ENCODE measurements at regions not wholly inside any gene's neighbourhood (a gene's known extent, or its start where the extent isn't known, plus 50 kb on each side); places are given as distances from the start of the nearest gene placed in this dataset.

DNA sequence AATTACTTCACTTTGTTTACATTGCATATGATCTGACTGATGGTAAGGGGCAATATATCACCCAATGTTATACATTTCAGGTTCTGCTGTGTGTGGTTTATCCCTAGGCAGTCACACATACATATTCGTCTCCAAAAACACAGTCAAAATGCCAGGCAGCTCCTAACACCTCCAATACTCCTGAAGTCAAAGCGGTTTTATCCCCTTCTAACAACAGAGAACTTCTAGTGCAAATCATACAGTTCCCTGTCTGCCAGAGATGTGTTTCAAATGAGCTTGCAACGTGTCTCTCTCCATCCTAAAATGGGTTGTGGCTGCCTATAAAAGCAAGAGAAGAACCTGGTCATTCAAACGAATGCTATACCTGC, 328.9 kb downstream of the ELAVL2 start:
- Mint-ChIP-seq H3K9me3 (peaks cover 11% of the 10 kb centered on the region), H3K27ac (no peak overlapping the region), H3K4me3 (no peak overlapping the region), H3K36me3 (ENCODE audit: low read depth) (no peaks in the 10 kb centered on the region), H3K27me3 (ENCODE audit: low read depth) (no peaks in the 10 kb centered on the region), H3K4me1 (ENCODE audit: low read depth) (no peaks in the 10 kb centered on the region)

DNA sequence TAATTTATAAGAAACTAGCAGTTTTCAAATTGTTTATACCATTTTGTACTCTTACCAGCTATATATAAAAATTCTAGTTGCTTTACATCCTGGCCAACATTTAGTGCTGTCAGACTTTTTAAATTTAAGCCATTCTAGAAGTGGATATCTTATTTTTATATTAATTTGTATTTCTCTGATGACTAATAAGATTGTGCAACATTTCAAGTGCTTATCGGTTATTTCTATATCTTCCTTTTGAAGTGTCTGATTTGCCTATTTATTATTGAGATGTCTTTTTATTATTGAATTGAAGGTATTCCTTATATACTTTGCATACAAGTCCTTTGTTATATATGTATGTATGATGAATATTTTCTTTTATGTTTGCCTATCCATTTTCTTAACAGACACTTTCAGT, 324.0 kb downstream of the ELAVL2 start:
- no peaks in the 10 kb centered on the region for H3K36me3 Mint-ChIP-seq (ENCODE audit: low read depth)
- H3K4me1 Mint-ChIP-seq (ENCODE audit: low read depth): no peaks in the 10 kb centered on the region
- peaks cover 15% of the 10 kb centered on the region for H3K9me3 Mint-ChIP-seq
- no peaks in the 10 kb centered on the region for H3K27me3 Mint-ChIP-seq (ENCODE audit: low read depth)
- no peak overlapping the region for H3K4me3 Mint-ChIP-seq
- H3K27ac Mint-ChIP-seq: no peak overlapping the region

DNA sequence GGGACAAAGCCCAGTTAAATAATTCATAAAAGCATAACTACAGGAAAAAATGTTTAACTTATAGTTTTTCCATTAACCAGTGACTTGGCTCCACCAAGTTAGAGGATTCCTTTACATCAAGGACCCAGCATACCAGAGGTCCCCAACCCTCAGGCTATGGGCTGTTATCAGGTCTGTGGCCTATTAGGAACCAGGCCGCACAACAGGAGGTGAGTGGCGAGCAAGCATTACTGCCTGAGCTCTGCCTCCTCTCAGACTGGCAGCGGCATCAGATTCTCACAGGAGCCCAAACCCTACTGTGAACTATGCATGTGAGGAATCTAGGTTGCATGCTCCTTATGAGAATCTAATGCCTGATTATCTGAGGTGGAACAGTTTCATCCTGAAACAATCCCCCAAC, 303.1 kb downstream of the ELAVL2 start:
- Mint-ChIP-seq H3K27ac (no peak overlapping the region), H3K36me3 (ENCODE audit: low read depth) (no peaks in the 10 kb centered on the region), H3K27me3 (ENCODE audit: low read depth) (no peaks in the 10 kb centered on the region), H3K4me1 (ENCODE audit: low read depth) (no peaks in the 10 kb centered on the region), H3K9me3 (peaks cover 22% of the 10 kb centered on the region), H3K4me3 (no peak overlapping the region)

DNA sequence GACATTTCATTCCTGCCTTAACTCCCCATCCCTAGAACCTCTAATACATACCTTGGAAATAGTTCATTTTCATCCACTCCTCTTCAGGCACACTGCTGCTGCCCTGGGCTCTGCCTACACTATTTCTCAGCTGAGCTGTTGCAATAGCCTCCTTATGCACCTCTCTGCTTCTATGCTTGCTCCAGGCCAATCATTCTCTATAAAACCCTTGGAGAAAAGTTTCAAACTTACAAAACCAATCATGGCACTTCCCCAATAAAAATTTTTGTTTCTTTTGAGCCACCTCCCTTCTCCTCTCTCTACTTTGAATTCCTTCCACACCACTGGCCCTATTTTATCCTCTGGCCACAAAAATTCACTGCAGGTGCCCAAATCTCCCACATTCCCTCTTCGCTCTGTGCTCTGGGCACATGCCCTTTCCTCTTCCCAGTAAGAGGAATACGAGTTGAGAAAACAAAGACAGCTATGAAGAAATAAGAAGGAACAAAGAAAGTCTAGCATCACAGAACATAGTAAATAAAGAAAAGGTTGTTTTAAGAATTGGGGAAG, 301.4 kb downstream of the ELAVL2 start:
- Mint-ChIP-seq H3K27me3 (ENCODE audit: low read depth) (no peaks in the 10 kb centered on the region), H3K4me1 (ENCODE audit: low read depth) (no peaks in the 10 kb centered on the region), H3K4me3 (no peak overlapping the region), H3K9me3 (peaks cover 17% of the 10 kb centered on the region), H3K27ac (no peak overlapping the region), H3K36me3 (ENCODE audit: low read depth) (no peaks in the 10 kb centered on the region)

DNA sequence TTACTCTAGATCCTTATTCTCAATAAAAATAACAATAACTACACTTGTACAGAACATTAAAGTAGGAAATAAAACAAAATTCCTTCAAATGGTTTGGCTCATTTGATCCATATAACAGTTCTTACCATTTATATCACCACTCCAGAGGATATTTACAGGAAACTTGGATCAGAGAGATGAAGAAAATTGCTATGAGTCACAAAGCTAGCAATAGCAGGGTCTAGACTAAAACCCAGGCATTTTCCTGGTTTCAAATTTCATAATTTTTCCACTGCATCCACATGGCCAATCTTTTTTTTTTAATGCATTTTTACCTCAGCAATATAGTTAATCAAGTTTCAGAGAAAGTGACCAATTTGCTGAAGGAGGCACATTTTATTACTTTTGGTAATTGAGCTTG, 299.2 kb downstream of the ELAVL2 start:
- H3K27me3 Mint-ChIP-seq (ENCODE audit: low read depth): no peaks in the 10 kb centered on the region
- no peak overlapping the region for H3K27ac Mint-ChIP-seq
- no peaks in the 10 kb centered on the region for H3K4me1 Mint-ChIP-seq (ENCODE audit: low read depth)
- no peaks in the 10 kb centered on the region for H3K36me3 Mint-ChIP-seq (ENCODE audit: low read depth)
- H3K9me3 Mint-ChIP-seq: peaks cover 13% of the 10 kb centered on the region
- H3K4me3 Mint-ChIP-seq: no peak overlapping the region

DNA sequence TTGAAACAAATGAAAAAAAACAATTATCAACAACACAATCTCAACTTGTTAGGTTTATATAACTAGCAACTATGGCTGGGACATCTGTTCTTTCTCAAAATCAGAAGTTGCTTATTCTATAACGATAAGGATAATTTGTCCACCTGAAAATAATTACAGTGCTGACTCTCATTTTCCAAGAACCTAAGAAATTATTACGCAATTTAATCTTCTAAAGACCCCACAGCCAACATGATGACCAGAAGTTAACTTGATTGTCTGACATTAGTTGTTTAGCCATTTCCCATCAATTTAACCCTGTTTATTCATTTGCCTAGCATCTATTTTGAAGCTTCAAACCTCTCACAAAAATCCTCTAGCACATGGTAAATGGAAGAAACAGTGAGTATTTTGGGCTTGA, 293.8 kb downstream of the ELAVL2 start:
- peaks cover 3% of the 10 kb centered on the region for H3K27me3 Mint-ChIP-seq (ENCODE audit: low read depth)

DNA sequence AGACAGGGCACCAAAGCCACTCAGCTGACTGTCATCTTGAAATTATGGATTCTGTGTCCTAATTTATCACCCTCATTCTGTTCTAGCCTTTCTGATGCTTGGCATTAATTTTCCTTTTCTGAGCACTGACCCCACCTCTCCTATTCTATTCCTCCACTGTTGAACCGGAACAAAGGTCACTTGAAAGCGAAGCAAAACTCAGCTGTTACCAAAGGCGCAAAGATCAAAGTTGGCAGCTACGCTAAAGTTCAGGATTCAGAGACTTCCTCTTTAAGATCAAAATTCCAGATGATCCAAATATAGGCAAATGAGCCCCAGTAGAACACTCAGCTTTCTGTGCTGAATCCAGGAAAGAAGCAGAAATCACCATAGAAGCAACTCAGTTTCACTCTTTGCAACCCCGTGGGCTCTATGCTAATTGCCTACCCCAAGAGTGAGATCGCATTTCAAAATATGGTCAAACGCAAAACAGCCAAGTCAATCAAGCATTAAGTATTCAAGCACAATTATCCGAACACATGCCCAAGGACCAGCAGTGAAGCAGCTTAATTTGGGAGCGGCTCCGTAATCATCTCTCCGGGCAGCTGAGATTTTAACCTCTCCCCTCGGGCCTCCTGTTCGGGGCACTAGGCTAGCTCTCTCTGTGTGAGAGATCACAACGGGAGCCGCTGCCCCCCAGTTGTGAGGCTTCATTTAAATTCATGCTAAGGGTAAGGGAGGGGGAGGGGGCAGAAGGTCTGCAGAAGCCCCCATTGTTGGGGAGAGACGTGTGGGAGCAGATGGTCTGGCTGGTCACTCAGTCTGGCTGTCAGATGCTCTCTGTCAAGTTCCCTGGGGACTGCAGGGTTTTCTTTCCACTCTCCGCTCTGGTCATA, 288.6 kb downstream of the ELAVL2 start:
- Mint-ChIP-seq H3K27me3 (ENCODE audit: low read depth) (peaks cover 11% of the 10 kb centered on the region), H3K9me3 (peaks cover 4% of the 10 kb centered on the region), H3K4me1 (ENCODE audit: low read depth) (peaks cover 1% of the 10 kb centered on the region), H3K36me3 (ENCODE audit: low read depth) (no peaks in the 10 kb centered on the region), H3K27ac (no peak overlapping the region), H3K4me3 (no peak overlapping the region)

More for the DNA sequence above, 293.8 kb downstream of the ELAVL2 start:
- peaks cover 14% of the 10 kb centered on the region for H3K9me3 Mint-ChIP-seq
- no peak overlapping the region for H3K4me3 Mint-ChIP-seq
- no peaks in the 10 kb centered on the region for H3K4me1 Mint-ChIP-seq (ENCODE audit: low read depth)
- H3K27ac Mint-ChIP-seq: no peak overlapping the region
- no peaks in the 10 kb centered on the region for H3K36me3 Mint-ChIP-seq (ENCODE audit: low read depth)

DNA sequence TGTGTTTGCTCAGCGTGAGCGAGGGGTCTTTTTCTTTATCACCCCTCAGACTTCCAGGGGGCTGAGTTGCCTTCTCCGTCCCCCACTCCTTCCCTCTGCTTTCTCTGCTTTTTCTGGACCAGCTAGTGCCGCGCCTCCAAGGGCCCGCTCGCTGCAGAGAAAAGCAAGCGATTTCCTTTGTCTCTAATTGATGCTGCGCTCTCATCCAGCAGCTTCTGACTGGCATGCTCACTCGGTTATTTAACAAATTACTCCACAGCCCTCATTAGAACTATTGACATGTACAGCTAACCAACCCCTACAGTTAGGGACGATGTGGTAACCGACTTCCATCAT, 288.0 kb downstream of the ELAVL2 start:
- Mint-ChIP-seq H3K9me3 (peaks cover 2% of the 10 kb centered on the region), H3K4me1 (ENCODE audit: low read depth) (peaks cover 1% of the 10 kb centered on the region), H3K27me3 (ENCODE audit: low read depth) (peaks cover 11% of the 10 kb centered on the region), H3K27ac (no peak overlapping the region), H3K36me3 (ENCODE audit: low read depth) (no peaks in the 10 kb centered on the region), H3K4me3 (no peak overlapping the region)

DNA sequence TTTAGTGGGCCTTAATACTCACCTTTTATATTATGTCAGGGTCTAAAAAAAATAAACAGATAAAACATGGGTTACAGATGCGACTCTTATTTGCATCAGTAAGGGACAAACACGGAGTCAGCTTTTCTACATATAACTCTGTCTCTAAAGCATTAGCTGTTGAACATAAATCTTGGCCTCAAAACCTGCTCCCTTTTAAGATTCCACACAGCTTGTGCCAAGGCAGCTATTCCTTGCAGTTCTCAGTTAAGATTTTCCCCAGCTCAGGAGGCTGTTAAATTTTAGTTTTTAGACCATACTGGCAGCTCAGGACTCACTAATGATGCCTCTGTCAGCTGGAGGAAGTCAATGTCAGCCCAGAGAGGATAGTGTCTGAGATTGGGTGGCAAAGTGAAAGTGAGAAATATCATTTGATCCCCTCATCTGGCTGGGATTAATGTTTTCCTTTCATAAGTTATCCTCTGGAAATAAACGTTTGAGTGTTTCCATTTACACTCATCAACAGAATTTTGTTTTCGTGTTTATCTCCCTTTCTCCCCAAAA, 287.5 kb downstream of the ELAVL2 start:
- peaks cover 11% of the 10 kb centered on the region for H3K27me3 Mint-ChIP-seq (ENCODE audit: low read depth)
- H3K9me3 Mint-ChIP-seq: no peaks in the 10 kb centered on the region
- H3K4me1 Mint-ChIP-seq (ENCODE audit: low read depth): peaks cover 1% of the 10 kb centered on the region
- H3K36me3 Mint-ChIP-seq (ENCODE audit: low read depth): no peaks in the 10 kb centered on the region
- no peak overlapping the region for H3K4me3 Mint-ChIP-seq
- H3K27ac Mint-ChIP-seq: no peak overlapping the region

DNA sequence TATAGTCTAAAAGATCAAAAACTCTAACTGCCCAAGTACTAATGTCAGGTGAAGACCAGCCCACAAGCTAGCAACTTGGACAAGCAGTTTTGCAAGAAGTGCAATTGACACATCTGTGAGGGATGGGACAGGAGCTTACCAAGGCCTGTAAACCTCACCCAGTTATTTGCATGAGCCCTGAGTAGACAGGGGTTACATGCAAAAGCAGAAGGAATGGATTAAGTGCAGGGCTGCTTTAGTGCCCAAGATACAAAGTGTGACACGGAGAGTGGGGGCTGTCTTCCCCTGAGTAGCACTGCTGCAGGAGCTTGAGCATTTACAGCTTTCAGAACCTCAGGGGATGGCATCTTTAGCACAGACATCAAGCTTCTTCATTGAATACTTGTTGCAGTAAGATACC, 286.7 kb downstream of the ELAVL2 start:
- Mint-ChIP-seq H3K27me3 (ENCODE audit: low read depth) (peaks cover 11% of the 10 kb centered on the region), H3K4me1 (ENCODE audit: low read depth) (peaks cover 1% of the 10 kb centered on the region), H3K4me3 (no peak overlapping the region), H3K9me3 (no peaks in the 10 kb centered on the region), H3K27ac (no peak overlapping the region), H3K36me3 (ENCODE audit: low read depth) (no peaks in the 10 kb centered on the region)

DNA sequence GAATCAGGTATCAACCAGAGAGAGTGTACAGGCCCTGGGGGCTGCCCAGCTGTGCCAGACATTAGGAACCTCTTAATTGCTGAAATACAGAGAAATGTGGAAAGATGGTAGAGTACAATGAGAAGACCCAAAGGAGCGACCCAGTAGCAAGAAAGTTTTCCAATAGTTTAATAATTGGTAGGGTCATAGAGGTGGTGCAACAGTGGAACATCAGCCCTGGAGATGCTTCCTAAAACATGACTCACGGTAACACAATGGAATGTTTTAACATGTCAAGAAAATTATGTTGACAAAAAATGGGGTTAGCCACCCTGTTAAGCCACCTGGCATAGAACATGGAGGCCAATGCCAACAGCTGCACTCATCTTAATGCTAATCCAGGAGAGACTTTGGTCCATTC, 284.1 kb downstream of the ELAVL2 start:
- H3K9me3 Mint-ChIP-seq: peaks cover 5% of the 10 kb centered on the region
- no peak overlapping the region for H3K4me3 Mint-ChIP-seq
- peaks cover 1% of the 10 kb centered on the region for H3K4me1 Mint-ChIP-seq (ENCODE audit: low read depth)
- no peaks in the 10 kb centered on the region for H3K36me3 Mint-ChIP-seq (ENCODE audit: low read depth)
- H3K27me3 Mint-ChIP-seq (ENCODE audit: low read depth): peaks cover 11% of the 10 kb centered on the region
- no peak overlapping the region for H3K27ac Mint-ChIP-seq

DNA sequence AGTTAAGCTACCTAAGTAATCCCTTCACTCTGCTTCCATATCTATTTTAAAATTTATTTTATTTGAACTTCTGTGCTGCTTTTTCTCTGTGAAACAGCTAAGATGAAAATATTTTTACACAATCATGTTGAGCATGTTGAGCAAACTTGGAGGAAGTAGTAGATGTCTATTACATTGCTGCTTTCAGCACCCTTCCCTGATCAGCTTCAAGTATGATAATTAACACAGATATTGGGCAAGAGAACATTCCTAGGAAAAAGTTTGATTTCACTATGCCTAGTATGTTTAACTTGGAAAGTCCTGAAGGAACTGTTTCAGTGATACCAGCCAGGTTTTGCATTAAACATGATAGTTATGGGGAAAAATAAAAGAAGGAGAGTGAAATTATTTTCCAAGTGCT, 283.6 kb downstream of the ELAVL2 start:
- Mint-ChIP-seq H3K27ac (no peak overlapping the region), H3K4me1 (ENCODE audit: low read depth) (peaks cover 1% of the 10 kb centered on the region), H3K9me3 (peaks cover 8% of the 10 kb centered on the region), H3K4me3 (no peak overlapping the region), H3K36me3 (ENCODE audit: low read depth) (no peaks in the 10 kb centered on the region), H3K27me3 (ENCODE audit: low read depth) (peaks cover 6% of the 10 kb centered on the region)

DNA sequence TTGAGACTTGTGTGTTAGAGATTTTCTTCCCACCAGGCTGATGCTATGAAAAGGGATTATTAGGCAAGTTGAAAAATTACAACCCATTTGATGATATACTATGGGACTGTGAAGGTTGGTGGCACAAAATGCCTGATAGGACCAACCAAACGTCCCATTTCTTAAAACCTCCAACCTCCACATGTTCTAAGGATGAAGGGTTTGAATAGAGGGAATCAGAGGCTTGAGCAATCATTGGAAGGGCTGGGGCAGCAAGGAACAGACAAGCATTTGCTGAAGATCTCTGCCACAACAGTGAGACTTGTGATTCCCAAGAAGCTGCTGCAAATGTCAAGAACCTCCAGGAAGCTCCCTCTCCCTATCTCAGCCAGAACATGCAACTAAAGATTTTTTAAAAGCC, 283.1 kb downstream of the ELAVL2 start:
- no peak overlapping the region for H3K27ac Mint-ChIP-seq
- H3K36me3 Mint-ChIP-seq (ENCODE audit: low read depth): no peaks in the 10 kb centered on the region
- H3K4me1 Mint-ChIP-seq (ENCODE audit: low read depth): peaks cover under 1% of the 10 kb centered on the region
- H3K4me3 Mint-ChIP-seq: no peak overlapping the region
- peaks cover 5% of the 10 kb centered on the region for H3K27me3 Mint-ChIP-seq (ENCODE audit: low read depth)
- H3K9me3 Mint-ChIP-seq: peaks cover 8% of the 10 kb centered on the region

DNA sequence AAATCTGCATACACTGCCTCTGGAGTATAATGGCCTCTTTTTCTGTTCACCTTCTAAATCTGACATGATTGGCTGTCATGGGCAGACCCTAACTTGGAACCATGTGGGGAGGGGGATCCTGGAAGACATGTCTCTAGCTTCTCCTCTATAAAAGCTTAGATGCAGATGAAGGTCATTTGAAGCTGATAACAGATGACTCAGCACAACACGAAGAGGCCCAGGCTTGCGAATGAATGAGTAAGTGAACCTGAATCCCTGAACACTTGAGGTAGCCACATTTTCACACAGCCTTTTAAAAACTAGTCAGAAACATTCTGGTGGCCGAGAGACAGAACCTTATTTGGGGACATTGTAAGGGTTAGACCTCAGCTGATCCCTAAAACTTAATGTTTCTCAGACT, 282.6 kb downstream of the ELAVL2 start:
- no peaks in the 10 kb centered on the region for H3K4me1 Mint-ChIP-seq (ENCODE audit: low read depth)
- peaks cover 8% of the 10 kb centered on the region for H3K9me3 Mint-ChIP-seq
- H3K36me3 Mint-ChIP-seq (ENCODE audit: low read depth): no peaks in the 10 kb centered on the region
- H3K27me3 Mint-ChIP-seq (ENCODE audit: low read depth): peaks cover under 1% of the 10 kb centered on the region
- H3K27ac Mint-ChIP-seq: no peak overlapping the region
- H3K4me3 Mint-ChIP-seq: no peak overlapping the region

DNA sequence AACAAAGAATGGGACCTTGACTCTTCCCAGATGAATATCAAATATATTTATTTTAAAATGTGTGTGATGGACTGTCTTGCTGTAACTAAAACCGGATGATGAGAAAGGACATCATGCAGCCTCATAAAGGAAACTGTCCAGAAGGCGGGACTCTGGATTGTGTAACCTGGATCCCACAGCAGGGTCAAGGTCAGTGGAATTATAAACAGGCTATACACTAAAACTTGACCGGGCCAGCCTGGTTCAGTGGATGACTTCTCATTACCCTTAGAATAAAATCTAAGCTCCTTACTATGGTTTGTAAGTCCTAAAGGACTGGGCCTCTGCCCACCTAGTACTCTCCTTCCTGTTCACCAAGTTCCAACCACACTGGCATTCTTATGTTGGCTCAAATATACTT, 280.3 kb downstream of the ELAVL2 start:
- no peaks in the 10 kb centered on the region for H3K4me1 Mint-ChIP-seq (ENCODE audit: low read depth)
- H3K27ac Mint-ChIP-seq: no peak overlapping the region
- peaks cover 14% of the 10 kb centered on the region for H3K9me3 Mint-ChIP-seq
- H3K27me3 Mint-ChIP-seq (ENCODE audit: low read depth): no peaks in the 10 kb centered on the region
- no peaks in the 10 kb centered on the region for H3K36me3 Mint-ChIP-seq (ENCODE audit: low read depth)
- H3K4me3 Mint-ChIP-seq: no peak overlapping the region
